ENCODE measurements at regions not wholly inside any gene's neighbourhood (a gene's known extent, or its start where the extent isn't known, plus 50 kb on each side); places are given as distances from the start of the nearest gene placed in this dataset.

DNA sequence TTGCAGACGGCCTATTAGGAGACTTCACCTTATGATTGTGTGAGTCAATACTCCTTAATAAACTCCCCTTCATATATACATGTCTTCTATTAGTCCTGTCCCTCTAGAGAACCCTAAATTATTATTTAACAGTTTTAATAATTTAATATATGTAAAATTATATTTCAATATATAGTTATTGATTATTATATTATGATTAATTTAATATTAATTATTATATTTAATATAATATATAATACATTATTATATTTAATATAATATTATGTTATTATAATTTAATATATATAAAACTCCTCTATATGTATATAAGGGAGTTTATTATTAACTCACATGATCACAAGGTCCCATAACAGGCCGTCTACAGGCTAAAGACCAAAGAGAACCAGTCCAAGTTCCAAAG is 533.2 kb downstream of the ARAP2 start:
- Histone ChIP-seq H3K27me3 (ENCODE audit: insufficient read depth, insufficient read length) (no peaks in the 10 kb centered on the region), H3K36me3 (ENCODE audit: insufficient read depth, insufficient read length, low read length) (no peaks in the 10 kb centered on the region), H3K4me3 (ENCODE audit: insufficient read length, low read depth) (no peak overlapping the region), H3K9me3 (ENCODE audit: insufficient read depth, low read length) (no peaks in the 10 kb centered on the region; the same call in 1 of the 2 replicates), H3K4me1 (ENCODE audit: insufficient read depth, insufficient read length) (no peaks in the 10 kb centered on the region), H3K9ac (ENCODE audit: insufficient read length, low read depth) (no peak overlapping the region)
- no peak for DNase-seq (ENCODE audit: low read depth, low spot score)
- TF ChIP-seq YY1 (IDR thresholded peaks at IDR 0.05; ENCODE audit: insufficient read depth, insufficient read length) (no peak), ZNF274 (IDR thresholded peaks at IDR 0.05; ENCODE audit: low read depth, low read length) (no peak), SUZ12 (IDR thresholded peaks at IDR 0.05; ENCODE audit: extremely low read depth, insufficient read depth, insufficient read length) (no peak)

DNA sequence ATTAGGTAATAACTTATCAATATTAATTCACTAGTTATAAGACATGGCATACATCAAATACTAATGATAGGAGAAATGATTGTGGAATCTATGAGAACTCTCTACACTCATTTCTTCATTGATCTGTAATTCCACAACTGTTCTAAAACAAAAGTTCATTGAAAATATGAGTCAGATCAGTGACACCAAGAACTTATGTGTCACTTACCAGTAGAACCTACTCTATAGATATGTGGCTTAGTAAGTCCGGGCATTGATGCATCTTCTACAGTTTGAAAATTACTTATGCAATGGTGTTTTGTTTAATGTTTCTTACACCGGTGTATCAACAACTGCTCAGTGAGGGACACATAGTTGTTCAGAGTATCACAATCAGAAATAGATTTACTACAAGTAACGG is 520.3 kb downstream of the ARAP2 start:
- H3K4me3 ChIP-seq (ENCODE audit: insufficient read length, low read depth): no peak overlapping the region
- H3K4me1 ChIP-seq (ENCODE audit: insufficient read depth, insufficient read length): no peaks in the 10 kb centered on the region
- no peaks in the 10 kb centered on the region for H3K36me3 ChIP-seq (ENCODE audit: insufficient read depth, insufficient read length, low read length)
- no peaks in the 10 kb centered on the region for H3K9me3 ChIP-seq (ENCODE audit: insufficient read depth, low read length)
- H3K9ac ChIP-seq (ENCODE audit: insufficient read length, low read depth): no peak overlapping the region
- DNase-seq (ENCODE audit: low read depth, low spot score): no peak
- TF ChIP-seq YY1 (IDR thresholded peaks at IDR 0.05; ENCODE audit: insufficient read depth, insufficient read length) (no peak), SUZ12 (IDR thresholded peaks at IDR 0.05; ENCODE audit: extremely low read depth, insufficient read depth, insufficient read length) (no peak), ZNF274 (IDR thresholded peaks at IDR 0.05; ENCODE audit: low read depth, low read length) (no peak)
- H3K27me3 ChIP-seq (ENCODE audit: insufficient read depth, insufficient read length): no peaks in the 10 kb centered on the region

DNA sequence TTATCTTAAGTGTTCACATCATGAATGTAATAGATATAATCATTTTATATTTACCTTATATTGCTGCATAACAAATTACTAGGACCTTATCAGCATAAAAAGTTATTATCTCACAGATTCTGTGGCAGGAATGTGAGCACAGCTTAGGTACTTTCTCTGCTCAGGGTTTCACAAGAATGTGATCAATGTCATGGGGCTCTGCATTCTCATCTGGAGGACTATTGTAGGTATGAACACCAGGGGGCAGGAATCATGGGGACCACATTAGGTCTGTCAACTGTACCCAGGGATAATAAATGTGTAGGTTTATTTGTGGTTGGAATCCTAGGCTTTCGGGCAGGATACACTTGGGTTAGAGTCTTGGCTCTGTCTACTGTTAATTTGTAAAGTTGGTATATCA is 519.2 kb downstream of the ARAP2 start:
- H3K27me3 ChIP-seq (ENCODE audit: insufficient read depth, insufficient read length): no peaks in the 10 kb centered on the region
- DNase-seq (ENCODE audit: low read depth, low spot score): peak; percentile 2
- TF ChIP-seq YY1 (IDR thresholded peaks at IDR 0.05; ENCODE audit: insufficient read depth, insufficient read length) (no peak), SUZ12 (IDR thresholded peaks at IDR 0.05; ENCODE audit: extremely low read depth, insufficient read depth, insufficient read length) (no peak), ZNF274 (IDR thresholded peaks at IDR 0.05; ENCODE audit: low read depth, low read length) (no peak)
- H3K4me3 ChIP-seq (ENCODE audit: insufficient read length, low read depth): no peak overlapping the region
- H3K9ac ChIP-seq (ENCODE audit: insufficient read length, low read depth): no peak overlapping the region
- H3K36me3 ChIP-seq (ENCODE audit: insufficient read depth, insufficient read length, low read length): no peaks in the 10 kb centered on the region
- no peaks in the 10 kb centered on the region for H3K9me3 ChIP-seq (ENCODE audit: insufficient read depth, low read length)
- H3K4me1 ChIP-seq (ENCODE audit: insufficient read depth, insufficient read length): no peaks in the 10 kb centered on the region

DNA sequence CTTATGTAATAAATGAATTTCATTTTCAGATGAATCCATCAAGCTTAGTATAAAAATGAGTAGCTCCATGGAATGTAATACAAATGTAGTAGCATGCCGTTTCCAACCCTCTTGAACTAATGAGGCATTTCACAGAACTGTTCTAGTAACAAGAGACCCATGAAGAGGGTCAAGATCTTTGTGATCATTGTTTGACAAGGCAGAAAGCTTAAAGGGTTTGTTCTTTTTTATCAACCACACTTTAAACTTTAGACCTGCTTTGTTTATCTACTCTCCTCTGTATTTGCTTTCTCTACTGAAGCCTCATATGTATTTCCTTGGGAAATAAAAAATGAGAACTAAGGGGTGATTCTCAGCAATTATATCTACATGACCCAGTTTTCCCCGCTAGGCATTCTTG is 513.9 kb downstream of the ARAP2 start:
- Histone ChIP-seq H3K9me3 (ENCODE audit: insufficient read depth, low read length) (no peaks in the 10 kb centered on the region), H3K9ac (ENCODE audit: insufficient read length, low read depth) (no peak overlapping the region), H3K4me1 (ENCODE audit: insufficient read depth, insufficient read length) (no peaks in the 10 kb centered on the region), H3K27me3 (ENCODE audit: insufficient read depth, insufficient read length) (no peaks in the 10 kb centered on the region), H3K36me3 (ENCODE audit: insufficient read depth, insufficient read length, low read length) (no peaks in the 10 kb centered on the region), H3K4me3 (ENCODE audit: insufficient read length, low read depth) (no peak overlapping the region)
- TF ChIP-seq ZNF274 (IDR thresholded peaks at IDR 0.05; ENCODE audit: low read depth, low read length): no peak
- no peak for TF ChIP-seq SUZ12 (IDR thresholded peaks at IDR 0.05; ENCODE audit: extremely low read depth, insufficient read depth, insufficient read length)
- TF ChIP-seq YY1 (IDR thresholded peaks at IDR 0.05; ENCODE audit: insufficient read depth, insufficient read length): no peak
- DNase-seq (ENCODE audit: low read depth, low spot score): no peak

DNA sequence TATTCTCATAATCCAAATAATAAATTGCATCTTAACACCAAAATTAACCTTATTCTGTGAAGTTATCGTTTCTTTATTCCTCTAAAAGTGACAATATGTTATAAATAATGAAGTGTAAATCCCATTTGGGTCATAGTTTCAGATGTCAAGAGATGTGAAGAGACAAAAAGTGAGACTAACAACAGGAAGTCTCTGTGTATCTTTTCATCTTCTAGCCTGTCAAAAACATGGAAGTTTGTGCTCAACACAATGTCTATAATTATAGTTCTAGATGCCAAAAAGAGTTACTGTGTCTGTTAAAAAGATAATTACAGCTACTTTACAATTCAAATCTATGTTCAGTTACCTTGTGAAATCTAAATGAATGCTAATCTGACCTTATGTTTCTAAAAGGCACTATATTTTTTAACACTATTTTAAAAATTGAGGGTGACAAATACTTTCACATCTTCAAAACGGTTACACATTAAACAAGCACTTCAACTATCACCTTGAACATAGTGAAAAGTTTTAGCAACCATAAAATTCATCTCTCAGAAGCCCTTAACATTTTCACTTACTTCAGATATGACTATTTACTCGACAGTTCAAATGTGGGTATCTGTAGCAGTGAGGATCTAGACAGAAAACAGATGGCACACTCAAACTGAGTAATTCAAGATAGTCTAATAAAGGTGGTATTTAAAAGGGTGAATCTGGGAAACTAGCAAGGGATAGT is 509.8 kb downstream of the ARAP2 start:
- no peaks in the 10 kb centered on the region for H3K27me3 ChIP-seq (ENCODE audit: insufficient read depth, insufficient read length)
- no peak overlapping the region for H3K9ac ChIP-seq (ENCODE audit: insufficient read length, low read depth)
- H3K4me1 ChIP-seq (ENCODE audit: insufficient read depth, insufficient read length): no peaks in the 10 kb centered on the region
- DNase-seq (ENCODE audit: low read depth, low spot score): no peak
- no peaks in the 10 kb centered on the region for H3K36me3 ChIP-seq (ENCODE audit: insufficient read depth, insufficient read length, low read length)
- no peaks in the 10 kb centered on the region for H3K9me3 ChIP-seq (ENCODE audit: insufficient read depth, low read length)
- TF ChIP-seq ZNF274 (IDR thresholded peaks at IDR 0.05; ENCODE audit: low read depth, low read length) (no peak), YY1 (IDR thresholded peaks at IDR 0.05; ENCODE audit: insufficient read depth, insufficient read length) (no peak), SUZ12 (IDR thresholded peaks at IDR 0.05; ENCODE audit: extremely low read depth, insufficient read depth, insufficient read length) (no peak)
- H3K4me3 ChIP-seq (ENCODE audit: insufficient read length, low read depth): no peak overlapping the region

DNA sequence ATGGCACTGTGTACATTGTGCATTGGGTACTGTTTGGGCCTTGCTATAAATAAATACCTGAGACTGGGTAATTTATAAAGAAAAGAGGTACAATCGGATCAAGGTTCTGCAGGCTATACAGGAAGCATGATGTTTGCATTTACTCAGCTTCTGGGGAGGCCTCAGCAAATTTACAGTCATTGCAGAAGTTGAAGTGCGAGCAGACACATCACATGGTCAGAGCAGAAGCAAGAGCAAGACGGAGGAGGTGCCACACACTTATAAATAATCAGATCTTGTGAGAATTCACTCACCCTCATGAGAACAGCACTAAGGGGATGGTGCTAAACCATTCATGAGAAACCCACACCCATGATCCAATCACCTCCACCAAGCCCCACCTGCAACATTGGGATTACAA is 505.0 kb downstream of the ARAP2 start:
- DNase-seq (ENCODE audit: low read depth, low spot score): no peak
- H3K27me3 ChIP-seq (ENCODE audit: insufficient read depth, insufficient read length): no peaks in the 10 kb centered on the region
- no peak overlapping the region for H3K9ac ChIP-seq (ENCODE audit: insufficient read length, low read depth)
- H3K4me1 ChIP-seq (ENCODE audit: insufficient read depth, insufficient read length): no peaks in the 10 kb centered on the region
- H3K36me3 ChIP-seq (ENCODE audit: insufficient read depth, insufficient read length, low read length): no peaks in the 10 kb centered on the region
- TF ChIP-seq YY1 (IDR thresholded peaks at IDR 0.05; ENCODE audit: insufficient read depth, insufficient read length) (no peak), SUZ12 (IDR thresholded peaks at IDR 0.05; ENCODE audit: extremely low read depth, insufficient read depth, insufficient read length) (no peak), ZNF274 (IDR thresholded peaks at IDR 0.05; ENCODE audit: low read depth, low read length) (no peak)
- no peak overlapping the region for H3K4me3 ChIP-seq (ENCODE audit: insufficient read length, low read depth)
- no peaks in the 10 kb centered on the region for H3K9me3 ChIP-seq (ENCODE audit: insufficient read depth, low read length)

DNA sequence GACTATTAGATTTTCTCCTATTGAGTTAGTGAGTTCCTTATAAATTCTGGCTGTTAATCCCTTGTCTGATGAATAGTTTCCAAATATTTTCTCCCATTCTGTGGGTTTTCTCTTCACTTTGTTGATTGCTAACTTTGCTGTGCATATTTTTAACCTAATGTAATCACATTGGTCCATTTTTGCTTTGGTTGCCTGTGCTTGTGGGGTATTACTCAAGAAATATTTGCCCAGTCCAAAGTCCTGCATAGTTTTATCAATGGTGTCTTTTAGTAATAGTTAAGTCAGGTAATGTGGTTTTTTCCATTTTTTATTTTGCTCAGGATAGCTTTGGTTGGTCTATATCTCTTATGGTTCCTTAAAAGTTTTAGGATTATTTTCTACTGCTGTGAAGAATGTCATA is 490.3 kb downstream of the ARAP2 start:
- Histone ChIP-seq H3K27me3 (ENCODE audit: insufficient read depth, insufficient read length) (no peaks in the 10 kb centered on the region), H3K9ac (ENCODE audit: insufficient read length, low read depth) (no peak overlapping the region), H3K4me3 (ENCODE audit: insufficient read length, low read depth) (no peak overlapping the region), H3K36me3 (ENCODE audit: insufficient read depth, insufficient read length, low read length) (no peaks in the 10 kb centered on the region), H3K9me3 (ENCODE audit: insufficient read depth, low read length) (no peaks in the 10 kb centered on the region), H3K4me1 (ENCODE audit: insufficient read depth, insufficient read length) (no peaks in the 10 kb centered on the region)
- no peak for DNase-seq (ENCODE audit: low read depth, low spot score)
- TF ChIP-seq ZNF274 (IDR thresholded peaks at IDR 0.05; ENCODE audit: low read depth, low read length) (no peak), YY1 (IDR thresholded peaks at IDR 0.05; ENCODE audit: insufficient read depth, insufficient read length) (no peak), SUZ12 (IDR thresholded peaks at IDR 0.05; ENCODE audit: extremely low read depth, insufficient read depth, insufficient read length) (no peak)

Data from NT2/D1 (cell line).